GM12872 (cell line): ENCODE measurements at regions not wholly inside any gene's neighbourhood (a gene's known extent, or its start where the extent isn't known, plus 50 kb on each side); places are given as distances from the start of the nearest gene placed in this dataset.

ENCODE experiments used
- TF ChIP-seq, protein P1 (sequence below): IDR thresholded peaks from 3 replicates; pipeline ENCODE4 v1.5.1; 2011; ENCODE audit warnings: low read depth, mild to moderate bottlenecking, low read length, moderate library complexity; ENCODE audit not compliant: insufficient read depth

DNA sequence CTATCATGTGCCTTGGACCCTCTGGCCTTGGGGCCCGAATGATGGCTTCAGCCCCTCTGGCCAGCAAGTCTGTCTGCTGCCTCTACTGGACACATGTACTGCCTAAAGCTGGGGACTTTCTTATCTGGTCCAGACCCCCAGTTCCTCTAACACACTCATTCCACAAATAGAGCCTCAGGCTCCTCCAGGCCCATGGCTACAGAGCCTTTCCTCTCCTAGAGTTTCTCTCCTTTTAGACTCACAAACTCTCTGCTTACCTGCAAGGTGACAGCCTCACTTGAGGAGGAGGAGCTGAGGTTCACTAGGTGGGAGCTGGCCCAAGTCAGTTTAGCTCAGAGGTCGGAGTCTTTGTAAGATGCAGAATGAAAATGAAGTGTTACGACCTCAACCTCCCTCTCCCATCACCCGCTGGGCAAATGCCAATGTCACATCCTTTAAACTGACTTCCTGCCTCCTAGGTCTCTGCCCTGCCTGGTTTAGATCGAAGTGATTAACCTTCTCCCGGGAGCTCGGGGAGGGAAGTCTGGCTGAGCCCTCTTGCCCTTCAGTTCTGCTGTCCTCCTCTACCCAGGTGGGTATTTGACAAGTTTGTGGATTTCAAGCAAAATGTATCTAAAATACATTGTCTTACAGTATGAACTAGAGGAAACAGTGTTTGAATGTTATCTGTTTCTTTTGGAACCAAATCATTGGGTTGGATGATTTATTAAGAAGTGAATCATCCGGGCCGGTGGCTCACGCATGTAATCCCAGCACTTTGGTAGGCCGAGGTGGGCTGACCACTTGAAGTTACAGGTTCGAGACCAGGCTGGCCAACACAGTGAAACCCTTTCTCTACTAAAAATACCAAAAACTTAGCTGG lies 71.9 kb upstream of the TNS3 start:
- TF ChIP-seq, protein P1, sequence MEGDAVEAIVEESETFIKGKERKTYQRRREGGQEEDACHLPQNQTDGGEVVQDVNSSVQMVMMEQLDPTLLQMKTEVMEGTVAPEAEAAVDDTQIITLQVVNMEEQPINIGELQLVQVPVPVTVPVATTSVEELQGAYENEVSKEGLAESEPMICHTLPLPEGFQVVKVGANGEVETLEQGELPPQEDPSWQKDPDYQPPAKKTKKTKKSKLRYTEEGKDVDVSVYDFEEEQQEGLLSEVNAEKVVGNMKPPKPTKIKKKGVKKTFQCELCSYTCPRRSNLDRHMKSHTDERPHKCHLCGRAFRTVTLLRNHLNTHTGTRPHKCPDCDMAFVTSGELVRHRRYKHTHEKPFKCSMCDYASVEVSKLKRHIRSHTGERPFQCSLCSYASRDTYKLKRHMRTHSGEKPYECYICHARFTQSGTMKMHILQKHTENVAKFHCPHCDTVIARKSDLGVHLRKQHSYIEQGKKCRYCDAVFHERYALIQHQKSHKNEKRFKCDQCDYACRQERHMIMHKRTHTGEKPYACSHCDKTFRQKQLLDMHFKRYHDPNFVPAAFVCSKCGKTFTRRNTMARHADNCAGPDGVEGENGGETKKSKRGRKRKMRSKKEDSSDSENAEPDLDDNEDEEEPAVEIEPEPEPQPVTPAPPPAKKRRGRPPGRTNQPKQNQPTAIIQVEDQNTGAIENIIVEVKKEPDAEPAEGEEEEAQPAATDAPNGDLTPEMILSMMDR: no peak

DNA sequence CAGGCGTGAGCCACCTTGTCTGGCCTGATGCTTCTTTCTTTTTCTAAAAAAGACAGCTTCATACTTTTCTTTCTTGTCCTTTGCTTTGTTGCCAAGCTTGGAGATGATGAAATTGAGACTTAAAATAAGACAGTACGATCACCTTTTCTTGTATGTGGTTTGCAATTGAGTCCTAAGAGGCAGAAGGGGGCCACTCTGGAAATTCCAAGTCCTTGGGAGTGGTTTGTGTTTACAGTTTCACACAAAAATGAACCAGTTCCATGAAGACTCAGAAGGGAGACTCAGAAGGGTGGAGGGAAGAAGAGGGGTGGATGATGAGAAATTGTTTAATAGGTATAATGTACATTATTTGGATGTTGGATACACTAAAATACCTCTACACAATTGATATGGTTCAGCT lies 70.7 kb upstream of the TNS3 start:
- TF ChIP-seq, protein P1: no peak

DNA sequence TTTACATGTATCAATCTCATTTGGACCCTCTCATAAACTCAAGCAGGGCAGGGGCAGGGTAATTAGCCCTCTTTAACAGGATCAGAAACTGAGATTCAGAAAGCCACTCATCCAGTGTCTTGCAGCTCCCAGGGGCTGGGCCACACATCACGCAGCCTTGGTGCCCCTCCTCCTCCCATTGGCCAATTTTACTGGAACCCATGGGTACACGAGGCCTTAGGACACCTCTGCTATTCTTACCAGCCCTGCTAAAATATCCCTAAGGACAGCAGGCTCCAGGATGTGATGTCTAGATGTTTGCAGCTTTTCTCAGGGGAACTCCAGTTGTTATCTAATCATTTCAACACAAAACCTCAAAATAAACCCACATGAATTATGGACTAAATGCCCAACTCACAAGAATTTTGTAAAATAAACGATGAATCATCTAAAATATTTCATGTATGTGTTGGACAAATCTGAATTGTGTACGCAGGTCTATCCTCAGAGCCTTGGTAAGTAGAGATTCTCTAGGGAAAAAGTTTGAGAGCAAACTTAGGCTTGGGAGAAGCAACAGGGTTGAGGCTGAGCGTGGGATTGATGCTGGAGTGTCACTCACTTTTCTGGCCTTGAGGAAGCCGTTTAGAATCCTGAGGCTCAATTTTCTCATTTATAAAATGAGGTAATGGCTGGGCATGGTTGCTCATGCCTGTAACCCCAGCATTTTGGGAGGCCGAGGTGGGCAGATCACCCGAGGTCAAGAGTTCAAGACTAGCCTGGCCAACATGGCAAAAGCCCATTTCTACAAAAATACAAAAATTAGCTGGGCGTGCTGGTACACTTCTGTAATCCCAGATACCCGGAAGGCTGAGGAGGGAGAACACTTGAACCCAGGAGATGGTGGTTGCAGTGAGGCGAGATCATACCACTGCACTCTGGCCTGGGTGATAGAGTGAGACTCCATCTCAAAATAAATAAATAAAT lies 69.7 kb upstream of the TNS3 start:
- TF ChIP-seq, protein P1: no peak

DNA sequence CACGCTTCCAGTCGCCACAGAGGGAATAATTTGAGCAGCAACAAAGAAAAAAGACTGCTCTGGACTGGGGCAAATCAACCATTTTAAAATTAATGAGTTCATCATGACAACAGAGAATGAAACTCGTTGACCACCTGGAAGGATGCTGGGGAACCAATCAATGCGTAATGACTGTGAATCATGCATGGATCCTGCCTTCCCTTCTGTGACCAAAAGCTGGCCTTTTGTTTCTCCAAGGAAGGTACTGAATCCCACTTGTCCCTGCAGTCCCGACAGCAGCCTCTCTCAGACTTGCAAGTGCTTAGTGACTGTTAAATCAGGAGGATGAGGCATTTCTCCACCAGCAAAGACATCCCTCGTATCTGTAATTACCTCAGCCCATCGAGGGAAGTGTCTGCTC lies 68.0 kb upstream of the TNS3 start:
- TF ChIP-seq, protein P1: no peak

DNA sequence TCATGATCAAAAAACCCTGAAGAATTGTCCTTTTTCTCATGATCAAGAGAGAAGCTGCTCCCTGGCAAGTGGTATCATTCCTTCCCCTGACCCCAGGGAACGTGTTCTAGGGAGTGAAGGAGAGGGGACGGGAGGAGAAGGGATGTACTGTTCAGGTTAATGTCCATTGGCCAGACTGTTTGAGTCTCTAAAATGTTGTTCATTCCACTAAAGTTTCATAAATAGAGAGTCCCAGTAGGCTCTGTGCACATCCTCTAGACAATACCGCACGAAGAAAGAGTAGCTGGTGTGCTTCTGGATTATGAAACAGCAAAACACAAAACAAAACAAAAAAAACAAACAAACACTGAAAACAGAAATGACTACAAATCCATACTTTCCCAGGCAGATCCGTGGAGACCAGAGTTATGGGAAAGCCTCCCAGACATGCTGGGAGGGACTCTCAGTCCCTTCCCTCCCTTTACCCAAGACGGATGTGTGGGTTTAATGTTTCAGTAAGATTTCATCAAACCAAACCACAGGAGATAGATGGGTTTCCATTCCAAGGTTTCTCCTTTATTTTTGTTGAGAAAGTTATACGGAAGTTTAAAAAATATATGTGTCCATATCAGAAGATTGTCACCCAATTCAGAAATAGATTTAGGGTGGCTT lies 66.5 kb upstream of the TNS3 start:
- TF ChIP-seq, protein P1: no peak

DNA sequence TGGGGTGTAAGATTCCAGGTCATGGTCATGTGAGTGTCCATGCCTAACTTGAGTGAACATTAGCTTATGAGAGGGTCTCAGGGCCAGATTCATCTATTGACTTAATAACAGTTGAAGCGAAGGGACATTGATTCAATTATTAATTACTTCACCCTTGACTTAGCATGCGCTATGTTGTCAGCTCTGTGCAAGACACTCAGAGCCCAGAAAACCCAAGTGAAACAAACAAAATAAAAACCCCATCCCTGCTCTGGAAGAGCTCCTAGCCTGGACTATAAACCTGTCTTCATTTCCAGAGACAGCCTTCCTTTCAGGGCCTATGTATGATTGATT lies 66.0 kb upstream of the TNS3 start:
- TF ChIP-seq, protein P1: no peak
